ENCODE measurements at regions not wholly inside any gene's neighbourhood (a gene's known extent, or its start where the extent isn't known, plus 50 kb on each side); places are given as distances from the start of the nearest gene placed in this dataset.
A peak's percentile ranks its signal among the peaks of the same experiment; 100 is the strongest.

GRCh38 chr15:69849232-69849610 is 248.5 kb downstream of the TLE3 start:
- DNase-seq: no peak

- no peak for DNase-seq
These were observed 245.2 kb downstream of the TLE3 start for GRCh38 chr15:69852482-69852881.

GRCh38 chr15:69852916-69853315 is 244.8 kb downstream of the TLE3 start:
- no peak for DNase-seq

GRCh38 chr15:69853544-69853951 is 244.2 kb downstream of the TLE3 start:
- DNase-seq: no peak

- no peak for DNase-seq
These were observed 243.7 kb downstream of the TLE3 start for GRCh38 chr15:69854001-69854400.

GRCh38 chr15:69854521-69855181 is 243.1 kb downstream of the TLE3 start:
- no peak for DNase-seq

- DNase-seq: no peak
These were observed 242.3 kb downstream of the TLE3 start for GRCh38 chr15:69855258-69856000.

- no peak for DNase-seq
These were observed 240.5 kb downstream of the TLE3 start for GRCh38 chr15:69857250-69857649.

GRCh38 chr15:69857686-69858391 is 239.9 kb downstream of the TLE3 start:
- DNase-seq: no peak

GRCh38 chr15:69858456-69858855 is 239.3 kb downstream of the TLE3 start:
- no peak for DNase-seq

GRCh38 chr15:69859866-69860265 is 237.9 kb downstream of the TLE3 start:
- no peak for DNase-seq

- no peak for DNase-seq
These were observed 237.4 kb downstream of the TLE3 start for GRCh38 chr15:69860321-69860720.

GRCh38 chr15:69860921-69861320 is 236.8 kb downstream of the TLE3 start:
- no peak for DNase-seq

- DNase-seq: peak; percentile 76
These were observed 236.2 kb downstream of the TLE3 start for GRCh38 chr15:69861331-69862171.

GRCh38 chr15:69862540-69862939 is 235.2 kb downstream of the TLE3 start:
- no peak for DNase-seq

GRCh38 chr15:69863446-69863845 is 234.3 kb downstream of the TLE3 start:
- DNase-seq: no peak

GRCh38 chr15:69865369-69865768 is 232.3 kb downstream of the TLE3 start:
- no peak for DNase-seq

- DNase-seq: no peak
These were observed 229.0 kb downstream of the TLE3 start for GRCh38 chr15:69868756-69869155.

GRCh38 chr15:69869291-69869690 is 228.4 kb downstream of the TLE3 start:
- no peak for DNase-seq

GRCh38 chr15:69869881-69870505 is 227.7 kb downstream of the TLE3 start:
- peak; percentile 2 for DNase-seq

- DNase-seq: no peak
These were observed 226.1 kb downstream of the TLE3 start for GRCh38 chr15:69871511-69872134.

GRCh38 chr15:69873807-69874206 is 223.9 kb downstream of the TLE3 start:
- DNase-seq: no peak
